NCI-H2227 (cell line): ENCODE measurements at regions not wholly inside any gene's neighbourhood (a gene's known extent, or its start where the extent isn't known, plus 50 kb on each side); places are given as distances from the start of the nearest gene placed in this dataset.
"Not testable (repeated sequence)": the region's sequence is repeated elsewhere in the genome, so short reads cannot be mapped to it uniquely, and the experiment has no call there.

Source experiments
- DNase-seq: peaks from one replicate; lab custom pipeline; 2025; ENCODE audit not compliant: unreplicated experiment; lab: John Stamatoyannopoulos, UW

- DNase-seq, result not testable (repeated sequence)
Measured at GRCh38 chr14:105620865-105621471, 94.6 kb downstream of the TMEM121 start.

- DNase-seq, result not testable (repeated sequence)
Measured at GRCh38 chr14:105621479-105622328, 95.3 kb downstream of the TMEM121 start.

GRCh38 chr14:105622329-105622955 lies 96.1 kb downstream of the TMEM121 start:
- DNase-seq, result no peak

GRCh38 chr14:105623178-105623577 lies 96.8 kb downstream of the TMEM121 start:
- not testable (repeated sequence) for DNase-seq

GRCh38 chr14:105624346-105624745 lies 98.0 kb downstream of the TMEM121 start:
- not testable (repeated sequence) for DNase-seq

- DNase-seq, result not testable (repeated sequence)
Measured at GRCh38 chr14:105624749-105625434, 98.5 kb downstream of the TMEM121 start.

- not testable (repeated sequence) for DNase-seq
Measured at GRCh38 chr14:105625448-105625847, 99.1 kb downstream of the TMEM121 start.

GRCh38 chr14:105626111-105626510 lies 99.7 kb downstream of the TMEM121 start:
- DNase-seq, result not testable (repeated sequence)

GRCh38 chr14:105626651-105627050 lies 100.3 kb downstream of the TMEM121 start:
- DNase-seq, result not testable (repeated sequence)

GRCh38 chr14:105627287-105627686 lies 100.9 kb downstream of the TMEM121 start:
- DNase-seq, result not testable (repeated sequence)

- DNase-seq, result no peak
Measured at GRCh38 chr14:105627701-105628100, 101.3 kb downstream of the TMEM121 start.

GRCh38 chr14:105628126-105628525 lies 101.7 kb downstream of the TMEM121 start:
- not testable (repeated sequence) for DNase-seq

GRCh38 chr14:105628531-105629067 lies 102.2 kb downstream of the TMEM121 start:
- not testable (repeated sequence) for DNase-seq

- not testable (repeated sequence) for DNase-seq
Measured at GRCh38 chr14:105629091-105629885, 102.9 kb downstream of the TMEM121 start.

- DNase-seq, result no peak
Measured at GRCh38 chr14:105629886-105630215, 103.5 kb downstream of the TMEM121 start.

GRCh38 chr14:105630293-105630934 lies 104.0 kb downstream of the TMEM121 start:
- not testable (repeated sequence) for DNase-seq

GRCh38 chr14:105630935-105631779 lies 104.8 kb downstream of the TMEM121 start:
- not testable (repeated sequence) for DNase-seq

- no peak for DNase-seq
Measured at GRCh38 chr14:105632010-105632409, 105.6 kb downstream of the TMEM121 start.

GRCh38 chr14:105633596-105633995 lies 107.2 kb downstream of the TMEM121 start:
- DNase-seq, result not testable (repeated sequence)
